ENCODE measurements at regions not wholly inside any gene's neighbourhood (a gene's known extent, or its start where the extent isn't known, plus 50 kb on each side); places are given as distances from the start of the nearest gene placed in this dataset.

DNA sequence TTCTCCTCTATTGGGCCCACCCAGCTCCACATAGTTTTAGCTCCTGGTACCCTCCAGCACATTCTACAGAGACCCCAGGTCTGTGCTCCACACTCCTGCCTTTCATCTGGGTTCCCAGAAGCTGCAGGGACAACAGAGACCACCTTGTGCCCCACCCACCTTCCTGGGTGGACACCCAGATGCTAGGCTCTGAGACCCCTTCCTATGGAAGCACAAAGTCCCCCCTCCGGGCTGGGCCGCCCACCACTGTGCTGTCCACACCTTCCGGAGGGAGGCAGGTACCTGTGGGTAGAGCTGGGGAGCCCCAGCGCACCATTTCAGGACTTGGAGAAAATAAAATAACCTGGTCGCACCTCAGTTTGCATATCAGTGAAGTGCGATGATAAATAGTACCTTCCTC lies 224.9 kb upstream of the FOXF1 start:
- Histone ChIP-seq H3K36me3 (ENCODE audit: low read depth, missing control alignments) (no peaks in the 10 kb centered on the region), H3K4me1 (no peaks in the 10 kb centered on the region), H3K27ac (no peak overlapping the region), H3K4me3 (no peak overlapping the region), H3K27me3 (no peaks in the 10 kb centered on the region), H3K9me3 (no peaks in the 10 kb centered on the region)
- WGBS, 2 donors: 40 to 44% methylated on average over 6 of the region's 6 CpGs
- intact Hi-C loops (cut with DNase I; ENCODE audit: low total_unique reads): no loop called here
- TF ChIP-seq POLR2A (IDR thresholded peaks at IDR 0.05): no peak
- TF ChIP-seq, protein P1, sequence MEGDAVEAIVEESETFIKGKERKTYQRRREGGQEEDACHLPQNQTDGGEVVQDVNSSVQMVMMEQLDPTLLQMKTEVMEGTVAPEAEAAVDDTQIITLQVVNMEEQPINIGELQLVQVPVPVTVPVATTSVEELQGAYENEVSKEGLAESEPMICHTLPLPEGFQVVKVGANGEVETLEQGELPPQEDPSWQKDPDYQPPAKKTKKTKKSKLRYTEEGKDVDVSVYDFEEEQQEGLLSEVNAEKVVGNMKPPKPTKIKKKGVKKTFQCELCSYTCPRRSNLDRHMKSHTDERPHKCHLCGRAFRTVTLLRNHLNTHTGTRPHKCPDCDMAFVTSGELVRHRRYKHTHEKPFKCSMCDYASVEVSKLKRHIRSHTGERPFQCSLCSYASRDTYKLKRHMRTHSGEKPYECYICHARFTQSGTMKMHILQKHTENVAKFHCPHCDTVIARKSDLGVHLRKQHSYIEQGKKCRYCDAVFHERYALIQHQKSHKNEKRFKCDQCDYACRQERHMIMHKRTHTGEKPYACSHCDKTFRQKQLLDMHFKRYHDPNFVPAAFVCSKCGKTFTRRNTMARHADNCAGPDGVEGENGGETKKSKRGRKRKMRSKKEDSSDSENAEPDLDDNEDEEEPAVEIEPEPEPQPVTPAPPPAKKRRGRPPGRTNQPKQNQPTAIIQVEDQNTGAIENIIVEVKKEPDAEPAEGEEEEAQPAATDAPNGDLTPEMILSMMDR (IDR thresholded peaks at IDR 0.05): no peak
- no peak for DNase-seq

DNA sequence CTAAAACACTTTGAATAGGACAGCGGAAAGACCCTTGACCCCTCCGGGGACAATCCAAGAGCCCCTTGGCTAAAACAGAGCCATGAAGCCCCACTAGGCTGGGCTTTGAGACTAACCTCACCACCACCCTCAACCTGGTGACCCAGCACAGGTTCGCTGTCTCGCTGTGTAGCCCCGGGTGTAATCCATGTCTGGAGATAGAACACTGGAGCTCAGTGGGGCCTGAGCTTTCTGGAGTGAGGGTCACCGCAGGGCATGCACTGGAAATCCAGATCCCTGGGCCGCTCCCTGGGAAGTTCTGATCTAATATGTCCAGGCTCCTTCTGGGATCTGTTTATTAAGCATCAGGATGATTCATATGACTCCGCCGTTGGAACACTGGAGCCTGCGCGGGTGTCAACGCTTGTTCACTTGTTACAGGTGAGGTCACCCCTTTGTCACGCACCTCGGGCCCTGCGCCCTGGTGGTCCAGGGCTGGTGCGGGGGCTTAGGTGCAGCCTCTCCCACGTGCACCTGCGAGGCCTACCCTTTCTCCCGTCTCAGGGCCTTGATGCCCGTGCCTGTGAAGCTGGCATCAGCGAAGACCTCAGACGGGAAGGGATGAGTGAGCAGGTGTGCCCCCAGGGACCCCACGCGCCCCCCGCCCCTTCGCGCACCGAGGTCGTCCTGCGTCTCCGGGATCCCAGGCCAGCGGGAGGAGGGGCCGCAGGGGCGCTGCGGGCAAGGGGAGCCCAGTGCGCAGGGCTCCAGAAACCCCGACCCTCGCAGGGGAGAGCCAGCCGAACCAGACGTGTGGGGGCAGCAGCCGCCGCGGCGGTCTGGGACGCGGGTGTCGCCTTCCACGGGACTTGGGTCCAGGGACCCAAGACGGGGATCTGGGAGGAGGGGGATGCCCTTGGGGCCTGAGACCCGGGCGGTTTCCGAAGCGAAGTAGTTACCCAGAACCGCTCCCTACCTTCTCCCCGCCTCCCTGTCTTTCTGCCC lies 224.1 kb upstream of the FOXF1 start:
- no peaks in the 10 kb centered on the region for H3K4me1 ChIP-seq
- H3K27me3 ChIP-seq: no peaks in the 10 kb centered on the region
- H3K4me3 ChIP-seq: peak overlapping the region in 1 of 2 donors; percentile 24
- H3K9me3 ChIP-seq: no peaks in the 10 kb centered on the region
- intact Hi-C loops (cut with DNase I; ENCODE audit: low total_unique reads): no loop called here
- H3K36me3 ChIP-seq (ENCODE audit: low read depth, missing control alignments): no peaks in the 10 kb centered on the region
- DNase-seq: no peak
- TF ChIP-seq, protein P1 (IDR thresholded peaks at IDR 0.05): no peak
- no peak for TF ChIP-seq POLR2A (IDR thresholded peaks at IDR 0.05)
- 10 to 14% methylated on average over 4 to 46 of the region's 55 CpGs for WGBS, 2 donors
- no peak overlapping the region for H3K27ac ChIP-seq

DNA sequence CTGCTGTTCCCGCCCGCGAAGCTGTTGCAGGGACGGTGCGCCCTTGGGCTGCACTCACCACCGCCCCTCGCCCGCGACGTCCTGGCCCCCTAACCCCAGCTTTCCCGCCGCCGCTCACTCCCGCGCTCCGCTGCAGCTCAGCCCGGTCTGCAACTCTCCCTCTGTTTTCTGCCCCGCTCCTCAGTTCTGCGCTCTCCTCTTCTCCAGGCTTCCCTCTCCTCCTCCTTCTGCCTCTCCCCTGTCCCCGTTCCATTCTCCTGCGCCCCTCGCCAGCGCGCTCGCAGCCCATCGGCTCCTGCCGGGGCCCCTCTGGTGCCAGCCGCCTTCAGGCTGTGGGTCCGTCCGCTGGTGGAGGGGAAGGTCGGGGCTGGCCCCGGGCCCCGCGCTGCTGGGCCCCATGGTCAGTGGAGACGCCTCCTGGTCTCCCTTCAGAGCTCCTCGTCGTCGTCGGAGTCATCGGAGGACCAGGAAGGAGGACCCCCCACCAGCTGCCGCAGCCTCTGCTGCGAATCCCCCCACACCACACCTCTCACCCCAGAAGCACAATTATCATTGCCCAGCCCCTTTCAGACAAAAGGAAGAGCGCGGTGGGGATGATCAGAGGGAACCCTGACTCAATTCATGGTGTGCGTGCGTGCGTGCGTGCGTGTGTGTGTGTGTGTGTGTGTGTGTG lies 223.2 kb upstream of the FOXF1 start:
- Histone ChIP-seq H3K27ac (no peak overlapping the region), H3K27me3 (no peaks in the 10 kb centered on the region), H3K9me3 (no peaks in the 10 kb centered on the region), H3K36me3 (ENCODE audit: low read depth, missing control alignments) (no peaks in the 10 kb centered on the region), H3K4me3 (peak overlapping the region in 1 of 2 donors; percentile 24), H3K4me1 (no peaks in the 10 kb centered on the region)
- TF ChIP-seq, protein P1 (IDR thresholded peaks at IDR 0.05): no peak
- no peak for TF ChIP-seq POLR2A (IDR thresholded peaks at IDR 0.05)
- no peak for DNase-seq
- 2 to 3% methylated on average over 39 to 49 of the region's 49 CpGs for WGBS, 2 donors
- intact Hi-C loops (cut with DNase I; ENCODE audit: low total_unique reads): no loop called here

DNA sequence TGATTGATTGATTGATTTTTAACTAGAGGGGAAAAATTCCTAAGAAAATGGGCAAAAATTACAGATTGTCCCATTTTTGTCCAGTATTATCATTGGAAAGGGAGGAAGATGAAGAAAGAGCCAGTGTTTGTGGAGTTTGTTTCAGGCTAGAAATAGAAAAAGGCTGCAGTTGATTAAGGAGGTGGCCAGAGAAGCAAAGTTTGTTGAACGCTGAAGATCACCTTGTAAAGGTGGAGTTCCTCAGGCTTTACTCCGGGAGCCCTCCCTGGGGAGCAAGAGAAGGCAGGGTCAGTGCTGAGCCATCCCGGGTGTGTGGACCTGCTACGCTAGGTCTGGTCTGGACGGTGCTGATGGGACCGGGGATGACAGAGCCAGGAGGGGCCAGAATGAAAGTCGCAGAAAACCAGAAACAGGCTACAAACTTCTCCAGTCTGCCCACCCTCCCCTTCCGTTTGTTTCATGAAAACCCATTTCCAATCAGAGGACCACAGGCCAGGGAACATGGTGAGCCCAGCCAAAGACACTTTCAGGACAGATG lies 222.6 kb upstream of the FOXF1 start:
- Histone ChIP-seq H3K9me3 (no peaks in the 10 kb centered on the region), H3K27me3 (no peaks in the 10 kb centered on the region), H3K27ac (no peak overlapping the region), H3K4me1 (no peaks in the 10 kb centered on the region), H3K4me3 (no peak overlapping the region), H3K36me3 (ENCODE audit: low read depth, missing control alignments) (no peaks in the 10 kb centered on the region)
- intact Hi-C loops (cut with DNase I; ENCODE audit: low total_unique reads): no loop called here
- TF ChIP-seq, protein P1 (IDR thresholded peaks at IDR 0.05): no peak
- TF ChIP-seq POLR2A (IDR thresholded peaks at IDR 0.05): no peak
- WGBS, 2 donors: 29 to 31% methylated on average over 8 of the region's 8 CpGs
- DNase-seq: no peak

Data from testis (tissue), 2 donors.